Peyer's patch (tissue), 4 donors: ENCODE measurements at regions not wholly inside any gene's neighbourhood (a gene's known extent, or its start where the extent isn't known, plus 50 kb on each side); places are given as distances from the start of the nearest gene placed in this dataset.

Experiments used
- DNase-seq, 3 donors: peaks; one replicate each; pipeline ENCODE4 v3.0.0-alpha.2; 2017 to 2019
- H3K27ac ChIP-seq, 4 donors: fragments of 200-600 bp; sonication (generic); one replicate each; pipeline ENCODE4 v1.5.1; 2016 to 2019
- H3K27me3 ChIP-seq, 2 donors: fragments of 200-600 bp; sonication (generic); one replicate each; pipeline ENCODE4 v1.5.1; 2019
- H3K36me3 ChIP-seq, 3 donors: fragments of 200-600 bp; sonication (generic); one replicate each; pipeline ENCODE4 v1.5.1; 2016 to 2019
- H3K4me1 ChIP-seq, 4 donors: fragments of 200-600 bp; sonication (generic); one replicate each; pipeline ENCODE4 v1.5.1; 2016 to 2019
- H3K4me3 ChIP-seq, 4 donors: fragments of 200-600 bp; sonication (generic); 1 replicate in 3 of 4; 2 replicates in 1 of 4; pipeline ENCODE4 v1.5.1; 2016 to 2019; ENCODE audit warnings: mild to moderate bottlenecking in 1 of 4
- H3K9me3 ChIP-seq, 4 donors: fragments of 200-600 bp; sonication (generic); one replicate each; pipeline ENCODE4 v1.5.1; 2016 to 2019; ENCODE audit warnings: mild to moderate bottlenecking in 1 of 4
- POLR2A ChIP-seq, 2 donors: fragments of 450-650 bp; IDR thresholded peaks; one replicate each; pipeline ENCODE4 v1.5.1; 2017; ENCODE audit warnings: antibody characterized with exemption in 2 of 2, mild to moderate bottlenecking in 2 of 2, moderate library complexity in 2 of 2
- TF ChIP-seq, protein P1 (sequence below), 6 experiments: fragments of 450-650 bp in 4 of 6; fragments of 200-600 bp in 2 of 6; sonication (generic) in 1 of 6; IDR thresholded peaks; one replicate each; pipeline ENCODE4 v1.5.1; 2017 to 2019; ENCODE audit warnings: antibody characterized with exemption in 6 of 6, mild to moderate bottlenecking in 3 of 6, moderate library complexity in 1 of 6

DNA sequence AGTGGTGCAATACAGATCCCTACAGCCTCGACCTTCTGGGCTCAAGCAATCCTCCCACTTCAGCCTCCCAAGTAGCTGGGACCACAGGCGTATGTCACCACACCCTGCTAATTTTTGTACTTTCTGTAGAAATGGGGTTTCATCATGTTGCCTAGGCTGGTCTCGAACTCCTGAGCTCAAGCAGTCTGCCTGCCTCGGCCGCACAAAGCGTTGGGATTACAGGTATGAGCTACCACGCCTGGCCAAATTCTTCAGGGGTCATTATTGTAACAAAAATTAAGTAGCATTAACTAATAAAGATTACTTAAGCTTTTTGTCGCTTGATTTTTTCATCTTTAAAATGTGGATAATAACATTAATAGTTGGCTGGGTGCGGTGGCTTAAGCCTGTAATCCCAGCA, 195.3 kb upstream of the IER5L start:
- Histone ChIP-seq H3K4me1 (no peaks in the 10 kb centered on the region), H3K4me3 (no peak overlapping the region), H3K27ac (no peak overlapping the region), H3K27me3 (no peaks in the 10 kb centered on the region), H3K9me3 (no peaks in the 10 kb centered on the region), H3K36me3 (no peaks in the 10 kb centered on the region)
- no peak for DNase-seq
- no peak for TF ChIP-seq POLR2A (IDR thresholded peaks at IDR 0.05)
- TF ChIP-seq, protein P1, sequence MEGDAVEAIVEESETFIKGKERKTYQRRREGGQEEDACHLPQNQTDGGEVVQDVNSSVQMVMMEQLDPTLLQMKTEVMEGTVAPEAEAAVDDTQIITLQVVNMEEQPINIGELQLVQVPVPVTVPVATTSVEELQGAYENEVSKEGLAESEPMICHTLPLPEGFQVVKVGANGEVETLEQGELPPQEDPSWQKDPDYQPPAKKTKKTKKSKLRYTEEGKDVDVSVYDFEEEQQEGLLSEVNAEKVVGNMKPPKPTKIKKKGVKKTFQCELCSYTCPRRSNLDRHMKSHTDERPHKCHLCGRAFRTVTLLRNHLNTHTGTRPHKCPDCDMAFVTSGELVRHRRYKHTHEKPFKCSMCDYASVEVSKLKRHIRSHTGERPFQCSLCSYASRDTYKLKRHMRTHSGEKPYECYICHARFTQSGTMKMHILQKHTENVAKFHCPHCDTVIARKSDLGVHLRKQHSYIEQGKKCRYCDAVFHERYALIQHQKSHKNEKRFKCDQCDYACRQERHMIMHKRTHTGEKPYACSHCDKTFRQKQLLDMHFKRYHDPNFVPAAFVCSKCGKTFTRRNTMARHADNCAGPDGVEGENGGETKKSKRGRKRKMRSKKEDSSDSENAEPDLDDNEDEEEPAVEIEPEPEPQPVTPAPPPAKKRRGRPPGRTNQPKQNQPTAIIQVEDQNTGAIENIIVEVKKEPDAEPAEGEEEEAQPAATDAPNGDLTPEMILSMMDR (IDR thresholded peaks at IDR 0.05): no peak

DNA sequence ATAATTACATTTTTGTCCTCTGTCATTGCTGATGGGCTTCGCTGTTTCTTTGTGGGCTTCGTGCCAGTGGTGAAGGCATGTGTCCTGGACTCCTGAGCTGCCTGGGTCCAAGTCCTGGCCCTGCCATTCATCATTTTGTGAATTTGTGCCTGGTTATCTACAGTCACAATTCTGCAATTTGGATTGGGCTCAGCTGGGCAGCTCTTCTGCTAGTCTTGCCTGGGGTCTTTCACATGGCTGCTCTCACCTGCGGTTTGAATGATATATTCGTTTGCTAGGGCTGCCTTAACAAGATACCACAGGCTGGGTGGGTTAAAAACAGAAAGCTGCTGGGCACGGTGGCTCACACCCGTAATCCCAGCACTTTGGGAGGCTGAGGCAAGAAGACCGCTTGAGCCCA, 192.7 kb upstream of the IER5L start:
- Histone ChIP-seq H3K4me3 (no peak overlapping the region), H3K27me3 (no peaks in the 10 kb centered on the region), H3K9me3 (no peaks in the 10 kb centered on the region), H3K36me3 (no peaks in the 10 kb centered on the region), H3K4me1 (no peaks in the 10 kb centered on the region), H3K27ac (no peak overlapping the region)
- TF ChIP-seq POLR2A (IDR thresholded peaks at IDR 0.05): no peak
- TF ChIP-seq, protein P1 (IDR thresholded peaks at IDR 0.05): no peak
- no peak for DNase-seq

DNA sequence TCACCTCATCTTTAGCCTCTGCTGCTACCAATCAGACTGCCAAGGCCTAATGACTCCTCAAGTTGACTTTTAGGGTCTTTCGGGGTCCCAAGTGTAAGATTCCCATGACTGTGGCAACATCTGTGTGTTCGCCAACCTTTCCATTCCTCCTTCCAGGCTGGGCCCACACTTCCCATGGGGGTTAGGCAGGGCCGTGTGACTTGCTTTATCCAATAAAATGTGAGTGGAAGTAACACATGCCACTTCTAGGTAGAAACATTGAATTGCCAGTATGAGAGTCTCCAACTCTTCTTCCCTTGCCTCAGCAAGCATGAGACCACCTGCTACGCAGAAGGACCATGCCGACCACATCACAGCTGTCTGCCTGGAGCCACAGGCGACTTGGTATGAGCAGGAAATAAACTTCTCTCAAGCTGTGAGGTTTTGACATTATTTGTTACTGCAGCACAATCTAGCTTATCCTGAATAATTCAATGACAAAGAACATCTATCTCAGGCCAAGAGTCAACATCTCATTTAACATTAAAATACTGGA, 190.4 kb upstream of the IER5L start:
- no peak overlapping the region for H3K4me3 ChIP-seq
- no peaks in the 10 kb centered on the region for H3K9me3 ChIP-seq
- H3K27me3 ChIP-seq: no peaks in the 10 kb centered on the region
- H3K27ac ChIP-seq: no peak overlapping the region
- no peak for DNase-seq
- H3K36me3 ChIP-seq: no peaks in the 10 kb centered on the region
- H3K4me1 ChIP-seq: no peaks in the 10 kb centered on the region
- TF ChIP-seq, protein P1 (IDR thresholded peaks at IDR 0.05): no peak
- no peak for TF ChIP-seq POLR2A (IDR thresholded peaks at IDR 0.05)

DNA sequence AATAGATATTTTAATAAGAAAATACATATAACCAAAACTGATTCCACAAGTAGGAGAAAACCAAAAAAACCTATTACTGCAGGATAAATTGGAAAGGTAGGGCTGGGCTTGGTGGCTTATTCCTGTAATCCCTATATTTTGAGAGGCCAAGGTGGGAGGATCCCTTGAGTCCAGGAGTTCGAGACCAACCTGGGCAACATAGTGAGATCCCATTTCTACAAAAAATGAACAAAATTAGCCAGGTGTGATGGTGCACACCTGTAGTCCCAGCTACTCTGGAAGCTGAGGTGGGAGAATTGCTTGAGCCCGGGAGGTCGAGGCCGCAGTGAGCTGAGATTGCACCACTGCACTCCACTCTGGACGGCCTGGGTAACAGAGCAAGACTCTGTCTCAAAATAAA, 189.2 kb upstream of the IER5L start:
- Histone ChIP-seq H3K4me1 (no peaks in the 10 kb centered on the region), H3K27ac (no peak overlapping the region), H3K36me3 (no peaks in the 10 kb centered on the region), H3K4me3 (no peak overlapping the region), H3K27me3 (no peaks in the 10 kb centered on the region), H3K9me3 (no peaks in the 10 kb centered on the region)
- DNase-seq: no peak
- TF ChIP-seq POLR2A (IDR thresholded peaks at IDR 0.05): no peak

DNA sequence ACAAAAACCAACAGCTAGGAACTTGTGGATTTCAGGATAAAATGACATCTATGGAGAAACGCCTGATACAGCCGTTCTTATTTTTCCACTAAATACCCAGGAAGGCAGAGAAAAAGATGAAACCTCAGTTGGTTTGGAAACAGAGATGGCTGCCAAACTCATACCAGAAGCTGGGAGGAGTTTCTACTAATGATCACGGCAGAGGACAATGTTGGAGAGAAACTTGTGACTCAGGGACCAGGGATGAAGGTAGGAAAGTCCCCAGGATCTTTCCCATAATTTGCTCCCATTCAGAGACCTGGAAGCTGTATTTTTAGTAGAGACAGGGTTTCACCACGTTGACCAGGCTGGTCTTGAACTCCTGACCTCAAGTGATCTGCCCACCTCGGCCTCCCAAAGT, 187.1 kb upstream of the IER5L start:
- Histone ChIP-seq H3K4me1 (no peaks in the 10 kb centered on the region), H3K27ac (no peak overlapping the region), H3K27me3 (no peaks in the 10 kb centered on the region), H3K9me3 (no peaks in the 10 kb centered on the region), H3K36me3 (no peaks in the 10 kb centered on the region), H3K4me3 (no peak overlapping the region)
- DNase-seq: no peak
- TF ChIP-seq, protein P1 (IDR thresholded peaks at IDR 0.05): no peak
- TF ChIP-seq POLR2A (IDR thresholded peaks at IDR 0.05): no peak

DNA sequence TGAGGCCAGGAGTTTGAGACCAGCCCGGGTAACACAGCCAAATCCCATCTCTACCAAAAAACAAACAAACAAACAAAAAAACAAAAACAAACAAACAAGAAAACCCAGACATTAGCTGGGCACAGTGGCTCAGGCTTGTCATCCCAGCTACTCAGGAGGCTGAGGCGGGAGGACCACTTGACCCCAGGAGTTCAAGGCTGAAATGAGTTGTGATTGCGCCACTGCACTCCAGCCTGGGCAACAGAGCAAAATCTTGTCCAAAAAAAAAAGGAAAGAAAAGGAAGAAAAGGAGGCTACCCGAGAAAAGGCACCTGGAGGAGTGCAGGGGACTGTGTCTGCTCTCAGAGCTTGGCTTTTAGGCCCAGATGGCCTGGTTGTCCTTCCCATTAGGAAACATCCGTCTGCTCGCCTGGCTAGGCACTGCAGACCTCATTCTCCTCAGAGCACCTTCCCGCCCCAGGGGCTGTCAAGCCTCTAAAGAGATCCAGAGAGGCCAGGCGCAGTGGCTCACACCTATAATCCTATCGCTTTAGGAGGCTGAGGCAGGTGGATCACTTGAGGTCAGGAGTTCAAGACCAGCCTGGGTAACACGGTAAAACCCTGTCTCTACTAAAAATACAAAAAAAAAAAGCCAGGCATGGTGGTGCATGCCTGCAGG, 185.3 kb upstream of the IER5L start:
- Histone ChIP-seq H3K9me3 (no peaks in the 10 kb centered on the region), H3K4me3 (no peak overlapping the region), H3K36me3 (no peaks in the 10 kb centered on the region), H3K27ac (no peak overlapping the region), H3K27me3 (no peaks in the 10 kb centered on the region), H3K4me1 (no peaks in the 10 kb centered on the region)
- no peak for DNase-seq
- no peak for TF ChIP-seq POLR2A (IDR thresholded peaks at IDR 0.05)
- TF ChIP-seq, protein P1 (IDR thresholded peaks at IDR 0.05): no peak
